Esophagus squamous epithelium (tissue), 4 donors: ENCODE measurements at regions not wholly inside any gene's neighbourhood (a gene's known extent, or its start where the extent isn't known, plus 50 kb on each side); places are given as distances from the start of the nearest gene placed in this dataset.

ENCODE experiments used
- POLR2A ChIP-seq, 4 donors: fragments of 450-650 bp; IDR thresholded peaks; one replicate each; pipeline ENCODE4 v1.6.1; 2017; ENCODE audit warnings: antibody characterized with exemption in 4 of 4, mild to moderate bottlenecking in 4 of 4, moderate library complexity in 3 of 4
- TF ChIP-seq, protein P1 (sequence below), 6 experiments: fragments of 450-650 bp in 4 of 6; fragments of 200-600 bp in 2 of 6; sonication (generic) in 2 of 6; IDR thresholded peaks; one replicate each; pipeline ENCODE4 v1.5.1; 2016 to 2019; ENCODE audit warnings: antibody characterized with exemption in 6 of 6, mild to moderate bottlenecking in 4 of 6, moderate library complexity in 4 of 6

DNA sequence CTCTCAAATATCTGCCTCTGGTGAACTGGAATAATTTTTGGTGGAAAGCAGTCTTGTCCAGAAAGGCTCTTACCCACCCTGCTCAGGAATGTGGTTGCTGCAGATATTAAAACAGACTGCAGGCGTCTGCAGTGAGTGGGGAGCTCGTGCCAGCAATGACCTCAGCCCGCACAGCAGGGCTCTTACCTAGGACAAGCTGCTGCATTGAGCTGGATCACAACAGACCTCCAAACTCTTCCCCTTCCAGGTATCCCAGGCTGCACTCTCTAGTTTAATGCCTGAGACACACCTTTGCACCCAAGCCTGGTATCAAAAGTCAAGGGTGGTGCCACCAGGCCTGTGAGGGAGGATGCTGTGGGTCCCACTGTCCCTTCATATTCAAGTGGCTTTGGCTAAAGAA lies 69.7 kb upstream of the CDON start:
- TF ChIP-seq, protein P1, sequence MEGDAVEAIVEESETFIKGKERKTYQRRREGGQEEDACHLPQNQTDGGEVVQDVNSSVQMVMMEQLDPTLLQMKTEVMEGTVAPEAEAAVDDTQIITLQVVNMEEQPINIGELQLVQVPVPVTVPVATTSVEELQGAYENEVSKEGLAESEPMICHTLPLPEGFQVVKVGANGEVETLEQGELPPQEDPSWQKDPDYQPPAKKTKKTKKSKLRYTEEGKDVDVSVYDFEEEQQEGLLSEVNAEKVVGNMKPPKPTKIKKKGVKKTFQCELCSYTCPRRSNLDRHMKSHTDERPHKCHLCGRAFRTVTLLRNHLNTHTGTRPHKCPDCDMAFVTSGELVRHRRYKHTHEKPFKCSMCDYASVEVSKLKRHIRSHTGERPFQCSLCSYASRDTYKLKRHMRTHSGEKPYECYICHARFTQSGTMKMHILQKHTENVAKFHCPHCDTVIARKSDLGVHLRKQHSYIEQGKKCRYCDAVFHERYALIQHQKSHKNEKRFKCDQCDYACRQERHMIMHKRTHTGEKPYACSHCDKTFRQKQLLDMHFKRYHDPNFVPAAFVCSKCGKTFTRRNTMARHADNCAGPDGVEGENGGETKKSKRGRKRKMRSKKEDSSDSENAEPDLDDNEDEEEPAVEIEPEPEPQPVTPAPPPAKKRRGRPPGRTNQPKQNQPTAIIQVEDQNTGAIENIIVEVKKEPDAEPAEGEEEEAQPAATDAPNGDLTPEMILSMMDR (IDR thresholded peaks at IDR 0.05), result no peak
- TF ChIP-seq POLR2A (IDR thresholded peaks at IDR 0.05), result no peak
